ENCODE measurements at regions not wholly inside any gene's neighbourhood (a gene's known extent, or its start where the extent isn't known, plus 50 kb on each side); places are given as distances from the start of the nearest gene placed in this dataset.

GRCh38 chr9:108489567-108489966, 366.2 kb downstream of the ACTL7B start:
- ATAC-seq: no peak
- Mint-ChIP-seq H3K36me3 (no peaks in the 10 kb centered on the region), H3K27ac (no peak overlapping the region), H3K4me3 (no peak overlapping the region), H3K9me3 (peaks cover 21% of the 10 kb centered on the region), H3K4me1 (no peaks in the 10 kb centered on the region)
- DNase-seq (ENCODE audit: low spot score in 2 of 2): no peak

- Mint-ChIP-seq H3K4me3 (no peak overlapping the region), H3K9me3 (peaks cover 15% of the 10 kb centered on the region), H3K36me3 (no peaks in the 10 kb centered on the region), H3K4me1 (no peaks in the 10 kb centered on the region), H3K27ac (no peak overlapping the region)
- no peak for DNase-seq (ENCODE audit: low spot score in 2 of 2)
- no peak for ATAC-seq
These were observed 369.0 kb downstream of the ACTL7B start for GRCh38 chr9:108486831-108487230.

- no peak overlapping the region for H3K27ac Mint-ChIP-seq
- ATAC-seq: no peak
- H3K4me1 Mint-ChIP-seq: no peaks in the 10 kb centered on the region
- peaks cover 12% of the 10 kb centered on the region for H3K9me3 Mint-ChIP-seq
- no peaks in the 10 kb centered on the region for H3K36me3 Mint-ChIP-seq
- no peak overlapping the region for H3K4me3 Mint-ChIP-seq
- no peak for DNase-seq (ENCODE audit: low spot score in 2 of 2)
These were observed 371.3 kb downstream of the ACTL7B start for GRCh38 chr9:108484468-108484867.

- no peaks in the 10 kb centered on the region for H3K4me1 Mint-ChIP-seq
- no peak overlapping the region for H3K4me3 Mint-ChIP-seq
- H3K9me3 Mint-ChIP-seq: peaks cover 8% of the 10 kb centered on the region
- H3K27ac Mint-ChIP-seq: no peak overlapping the region
- ATAC-seq: no peak
- DNase-seq (ENCODE audit: low spot score in 2 of 2): no peak
- H3K36me3 Mint-ChIP-seq: no peaks in the 10 kb centered on the region
These were observed 372.1 kb downstream of the ACTL7B start for GRCh38 chr9:108483676-108484075.

GRCh38 chr9:108479989-108480652, 375.7 kb downstream of the ACTL7B start:
- Mint-ChIP-seq H3K36me3 (no peaks in the 10 kb centered on the region), H3K4me1 (no peaks in the 10 kb centered on the region), H3K4me3 (no peak overlapping the region), H3K27ac (no peak overlapping the region), H3K9me3 (no peaks in the 10 kb centered on the region)
- DNase-seq (ENCODE audit: low spot score in 2 of 2): no peak
- ATAC-seq: no peak

GRCh38 chr9:108478431-108479332, 377.1 kb downstream of the ACTL7B start:
- H3K9me3 Mint-ChIP-seq: no peaks in the 10 kb centered on the region
- H3K4me3 Mint-ChIP-seq: no peak overlapping the region
- no peaks in the 10 kb centered on the region for H3K36me3 Mint-ChIP-seq
- no peak overlapping the region for H3K27ac Mint-ChIP-seq
- H3K4me1 Mint-ChIP-seq: no peaks in the 10 kb centered on the region
- ATAC-seq (peak; percentile 73), DNase-seq (ENCODE audit: low spot score in 2 of 2) (no peak)

GRCh38 chr9:108477529-108478006, 378.2 kb downstream of the ACTL7B start:
- Mint-ChIP-seq H3K4me3 (no peak overlapping the region), H3K9me3 (peaks cover 5% of the 10 kb centered on the region), H3K36me3 (peaks cover 6% of the 10 kb centered on the region), H3K4me1 (no peaks in the 10 kb centered on the region), H3K27ac (no peak overlapping the region)
- DNase-seq (ENCODE audit: low spot score in 2 of 2) (no peak), ATAC-seq (no peak)

- peaks cover 6% of the 10 kb centered on the region for H3K9me3 Mint-ChIP-seq
- peaks cover 6% of the 10 kb centered on the region for H3K36me3 Mint-ChIP-seq
- no peak overlapping the region for H3K4me3 Mint-ChIP-seq
- DNase-seq (ENCODE audit: low spot score in 2 of 2) (no peak), ATAC-seq (no peak)
- H3K4me1 Mint-ChIP-seq: no peaks in the 10 kb centered on the region
- no peak overlapping the region for H3K27ac Mint-ChIP-seq
These were observed 379.2 kb downstream of the ACTL7B start for GRCh38 chr9:108476574-108476973.

GRCh38 chr9:108475813-108476212, 380.0 kb downstream of the ACTL7B start:
- H3K36me3 Mint-ChIP-seq: peaks cover 6% of the 10 kb centered on the region
- no peak overlapping the region for H3K4me3 Mint-ChIP-seq
- DNase-seq (ENCODE audit: low spot score in 2 of 2) (no peak), ATAC-seq (no peak)
- no peak overlapping the region for H3K27ac Mint-ChIP-seq
- no peaks in the 10 kb centered on the region for H3K4me1 Mint-ChIP-seq
- H3K9me3 Mint-ChIP-seq: peaks cover 8% of the 10 kb centered on the region

GRCh38 chr9:108474356-108474755, 381.4 kb downstream of the ACTL7B start:
- ATAC-seq (no peak), DNase-seq (ENCODE audit: low spot score in 2 of 2) (no peak)
- no peaks in the 10 kb centered on the region for H3K4me1 Mint-ChIP-seq
- no peak overlapping the region for H3K27ac Mint-ChIP-seq
- H3K36me3 Mint-ChIP-seq: peaks cover 6% of the 10 kb centered on the region
- H3K9me3 Mint-ChIP-seq: peaks cover 8% of the 10 kb centered on the region
- no peak overlapping the region for H3K4me3 Mint-ChIP-seq

GRCh38 chr9:108473209-108474112, 382.3 kb downstream of the ACTL7B start:
- no peak for ATAC-seq

GRCh38 chr9:108469654-108470053, 386.1 kb downstream of the ACTL7B start:
- Mint-ChIP-seq H3K4me1 (no peaks in the 10 kb centered on the region), H3K4me3 (no peak overlapping the region), H3K9me3 (peaks cover 8% of the 10 kb centered on the region), H3K27ac (no peak overlapping the region), H3K36me3 (peaks cover 6% of the 10 kb centered on the region)
- DNase-seq (ENCODE audit: low spot score in 2 of 2) (no peak), ATAC-seq (no peak)

More at GRCh38 chr9:108473209-108474112, 382.3 kb downstream of the ACTL7B start:
- H3K27ac Mint-ChIP-seq: no peak overlapping the region
- peaks cover 6% of the 10 kb centered on the region for H3K36me3 Mint-ChIP-seq
- peaks cover 8% of the 10 kb centered on the region for H3K9me3 Mint-ChIP-seq
- DNase-seq (ENCODE audit: low spot score in 2 of 2): no peak
- H3K4me3 Mint-ChIP-seq: no peak overlapping the region
- no peaks in the 10 kb centered on the region for H3K4me1 Mint-ChIP-seq

GRCh38 chr9:108468364-108468763, 387.4 kb downstream of the ACTL7B start:
- Mint-ChIP-seq H3K9me3 (peaks cover 8% of the 10 kb centered on the region), H3K27ac (no peak overlapping the region), H3K36me3 (peaks cover 6% of the 10 kb centered on the region), H3K4me1 (no peaks in the 10 kb centered on the region), H3K4me3 (no peak overlapping the region)
- ATAC-seq: no peak
- DNase-seq (ENCODE audit: low spot score in 2 of 2): no peak

- ATAC-seq (no peak), DNase-seq (ENCODE audit: low spot score in 2 of 2) (no peak)
- Mint-ChIP-seq H3K4me1 (no peaks in the 10 kb centered on the region), H3K27ac (no peak overlapping the region), H3K9me3 (peaks cover 5% of the 10 kb centered on the region), H3K4me3 (no peak overlapping the region), H3K36me3 (peaks cover 2% of the 10 kb centered on the region)
These were observed 388.0 kb downstream of the ACTL7B start for GRCh38 chr9:108467653-108468324.

- H3K4me1 Mint-ChIP-seq: no peaks in the 10 kb centered on the region
- ATAC-seq (no peak), DNase-seq (ENCODE audit: low spot score in 2 of 2) (no peak)
- no peak overlapping the region for H3K4me3 Mint-ChIP-seq
- no peaks in the 10 kb centered on the region for H3K36me3 Mint-ChIP-seq
- H3K9me3 Mint-ChIP-seq: peaks cover 2% of the 10 kb centered on the region
- no peak overlapping the region for H3K27ac Mint-ChIP-seq
These were observed 388.6 kb downstream of the ACTL7B start for GRCh38 chr9:108467161-108467560.

Measured in stimulated activated effector memory CD8-positive, alpha-beta T cell treated with anti-CD3 and anti-CD28 coated beads, Interleukin-12 subunit alpha, Interleukin-12 subunit beta, amount 100 ng/mL, for 72 hours (primary cell).